NCI-H1930 (cell line): ENCODE measurements at regions not wholly inside any gene's neighbourhood (a gene's known extent, or its start where the extent isn't known, plus 50 kb on each side); places are given as distances from the start of the nearest gene placed in this dataset.
"Not testable (repeated sequence)": the region's sequence is repeated elsewhere in the genome, so short reads cannot be mapped to it uniquely, and the experiment has no call there.

Experiments
- DNase-seq, 2 experiments: peaks; one replicate each; lab custom pipeline; 2025; lab: John Stamatoyannopoulos, UW

GRCh38 chr7:79548727-79549126 lies 95.3 kb upstream of the MAGI2 start:
- DNase-seq: no peak

GRCh38 chr7:79547132-79547531 lies 93.7 kb upstream of the MAGI2 start:
- no peak for DNase-seq

- DNase-seq: no peak
These were observed 87.1 kb upstream of the MAGI2 start for GRCh38 chr7:79540592-79540991.

GRCh38 chr7:79534128-79534527 lies 80.7 kb upstream of the MAGI2 start:
- DNase-seq: no peak

GRCh38 chr7:79531905-79532664 lies 78.6 kb upstream of the MAGI2 start:
- DNase-seq: no peak

- DNase-seq: no peak
These were observed 77.6 kb upstream of the MAGI2 start for GRCh38 chr7:79531116-79531515.

GRCh38 chr7:79529881-79530235 lies 76.4 kb upstream of the MAGI2 start:
- DNase-seq: no peak

GRCh38 chr7:79529214-79529880 lies 75.9 kb upstream of the MAGI2 start:
- DNase-seq: no peak

- DNase-seq: no peak
These were observed 75.0 kb upstream of the MAGI2 start for GRCh38 chr7:79528421-79528820.

GRCh38 chr7:79524048-79524447 lies 70.6 kb upstream of the MAGI2 start:
- DNase-seq: no peak

- no peak for DNase-seq
These were observed 70.0 kb upstream of the MAGI2 start for GRCh38 chr7:79523436-79523835.

GRCh38 chr7:79520543-79520942 lies 67.1 kb upstream of the MAGI2 start:
- DNase-seq: no peak

GRCh38 chr7:79515358-79515757 lies 61.9 kb upstream of the MAGI2 start:
- no peak for DNase-seq

GRCh38 chr7:79513261-79513660 lies 59.8 kb upstream of the MAGI2 start:
- DNase-seq: no peak

GRCh38 chr7:79512261-79512660 lies 58.8 kb upstream of the MAGI2 start:
- DNase-seq: no peak

- DNase-seq: not testable (repeated sequence)
These were observed 57.6 kb upstream of the MAGI2 start for GRCh38 chr7:79511056-79511455.

GRCh38 chr7:79507131-79507530 lies 53.7 kb upstream of the MAGI2 start:
- DNase-seq: no peak

GRCh38 chr7:79506481-79506880 lies 53.0 kb upstream of the MAGI2 start:
- no peak for DNase-seq

- DNase-seq: no peak
These were observed 51.3 kb upstream of the MAGI2 start for GRCh38 chr7:79504607-79505389.
